Suprapubic skin (tissue), 4 donors: ENCODE measurements at regions not wholly inside any gene's neighbourhood (a gene's known extent, or its start where the extent isn't known, plus 50 kb on each side); places are given as distances from the start of the nearest gene placed in this dataset.
"Not testable (repeated sequence)": the region's sequence is repeated elsewhere in the genome, so short reads cannot be mapped to it uniquely, and the experiment has no call there.

Source experiments
- DNase-seq, 2 donors: peaks; one replicate each; pipeline ENCODE4 v3.0.0-alpha.2; 2019; ENCODE audit warnings: low spot score in 2 of 2
- H3K27ac ChIP-seq: fragments of 200-600 bp; sonication (generic); one replicate; pipeline ENCODE4 v1.5.1; 2019
- H3K27me3 ChIP-seq: fragments of 200-600 bp; sonication (generic); one replicate; pipeline ENCODE4 v1.5.1; 2019
- H3K36me3 ChIP-seq: fragments of 200-600 bp; sonication (generic); one replicate; pipeline ENCODE4 v1.5.1; 2019
- H3K4me1 ChIP-seq: fragments of 200-600 bp; sonication (generic); one replicate; pipeline ENCODE4 v1.5.1; 2019
- H3K4me3 ChIP-seq: fragments of 200-600 bp; sonication (generic); one replicate; pipeline ENCODE4 v1.5.1; 2019; ENCODE audit warnings: mild to moderate bottlenecking
- H3K9me3 ChIP-seq: fragments of 200-600 bp; sonication (generic); one replicate; pipeline ENCODE4 v1.5.1; 2019
- EP300 ChIP-seq: sonication (generic); formaldehyde crosslinking; IDR thresholded peaks from one replicate; pipeline ENCODE4 v1.6.1; 2017; ENCODE audit warnings: antibody characterized with exemption
- WGBS: methylation state at CpG from one replicate; pipeline ENCODE4 v1.1.5; 2018; 5-methylcytosine and 5-hydroxymethylcytosine counted together

DNA sequence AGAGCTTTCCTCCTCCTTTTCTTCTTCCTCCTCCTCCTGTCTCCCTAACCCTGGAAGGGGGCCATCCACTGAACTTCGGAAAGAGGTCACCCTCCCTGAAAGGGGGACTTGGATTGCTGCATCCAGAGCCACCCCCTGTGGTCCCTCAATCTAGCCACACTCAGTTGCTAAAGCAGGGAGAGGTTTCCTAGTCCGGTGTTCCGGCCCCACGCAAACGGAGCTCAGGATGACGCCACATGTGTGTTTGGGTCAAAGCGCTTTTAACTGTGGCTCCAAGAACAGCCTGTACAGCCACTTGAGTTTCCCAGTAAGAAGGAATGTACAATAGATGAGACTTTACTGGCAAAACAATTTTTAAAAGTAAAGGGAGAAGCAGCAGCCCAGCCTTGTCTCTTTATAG, 206.9 kb upstream of the IRF2BP2 start:
- H3K27me3 ChIP-seq, DNase-seq, H3K36me3 ChIP-seq, H3K4me3 ChIP-seq, H3K9me3 ChIP-seq: not testable (repeated sequence)
- TF ChIP-seq EP300, result peak; percentile 86
- WGBS, result 35% methylated on average over 3 of the region's 7 CpGs
- H3K27ac ChIP-seq, result peak overlapping the region; percentile 81
- peaks cover 17% of the 10 kb centered on the region for H3K4me1 ChIP-seq

DNA sequence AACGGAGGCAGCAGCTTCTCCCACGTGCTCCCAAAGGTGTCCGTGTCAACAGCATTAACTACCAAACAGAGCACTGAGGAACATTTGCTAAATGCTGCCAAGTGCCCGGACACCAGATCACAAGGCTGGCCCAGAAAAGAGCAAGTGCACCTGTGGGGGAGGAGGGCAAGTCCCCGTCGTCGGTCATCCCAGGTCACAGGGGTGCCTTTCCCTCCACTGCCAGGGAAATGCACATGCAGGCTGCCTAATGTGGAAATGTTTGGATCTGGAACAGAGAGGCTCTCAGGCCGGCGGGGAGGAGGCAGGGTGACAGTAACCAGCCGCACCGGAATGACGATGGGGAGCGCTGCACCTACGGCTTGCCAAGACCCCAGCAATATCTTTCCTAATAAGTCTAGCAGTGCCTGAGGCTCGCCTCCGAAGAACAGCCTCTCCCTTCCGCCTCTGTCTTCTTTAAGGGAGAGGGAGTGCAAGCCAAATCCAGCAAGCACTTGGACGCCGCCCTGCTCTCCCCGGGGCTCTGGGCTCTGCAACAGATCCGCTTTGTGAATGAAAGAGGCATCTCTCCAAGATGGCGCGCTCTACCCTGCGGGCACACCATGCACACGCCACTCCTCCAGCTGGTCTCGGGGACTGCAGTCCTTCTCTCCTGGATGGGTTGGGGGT, 206.3 kb upstream of the IRF2BP2 start:
- WGBS, result 27% methylated on average over 12 of the region's 26 CpGs
- H3K9me3 ChIP-seq, H3K4me3 ChIP-seq: not testable (repeated sequence)

GRCh38 chr1:234815295-234815815, 205.4 kb upstream of the IRF2BP2 start:
- WGBS, result 61% methylated on average over 6 of the region's 7 CpGs
- not testable (repeated sequence) for DNase-seq, H3K27ac ChIP-seq, H3K9me3 ChIP-seq, H3K27me3 ChIP-seq, H3K36me3 ChIP-seq, H3K4me3 ChIP-seq
- H3K4me1 ChIP-seq, result peaks cover 17% of the 10 kb centered on the region

More for the DNA sequence above, 206.3 kb upstream of the IRF2BP2 start:
- DNase-seq, result peak; percentile 89
- H3K36me3 ChIP-seq, H3K27me3 ChIP-seq: not testable (repeated sequence)
- Histone ChIP-seq H3K27ac (peak overlapping the region; percentile 81), H3K4me1 (peaks cover 17% of the 10 kb centered on the region)

DNA sequence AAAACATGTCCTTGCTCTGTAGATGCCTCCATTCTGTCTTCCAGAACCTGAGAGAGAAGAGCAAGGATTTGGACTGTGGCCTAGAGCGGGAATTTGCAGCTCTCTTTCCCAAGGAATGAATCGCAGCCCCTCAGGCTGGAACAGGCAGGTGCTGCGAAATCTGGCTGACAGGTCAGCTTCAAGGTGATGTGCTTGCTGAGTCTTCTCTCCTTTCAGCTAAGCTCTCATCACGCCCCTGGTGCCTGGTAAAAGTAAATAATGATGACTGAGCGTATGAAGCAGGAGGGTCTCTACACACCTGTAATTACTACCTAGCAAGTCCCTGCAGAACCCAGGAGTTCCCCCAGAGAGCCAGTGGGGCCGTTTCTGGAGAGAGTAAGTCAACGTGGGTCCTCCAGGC, 204.3 kb upstream of the IRF2BP2 start:
- not testable (repeated sequence) for H3K9me3 ChIP-seq, H3K27ac ChIP-seq, H3K36me3 ChIP-seq, H3K27me3 ChIP-seq, DNase-seq, H3K4me3 ChIP-seq
- H3K4me1 ChIP-seq, result peaks cover 22% of the 10 kb centered on the region
- WGBS, result 100% methylated on average over 2 of the region's 7 CpGs

GRCh38 chr1:234811824-234812223, 201.8 kb upstream of the IRF2BP2 start:
- H3K36me3 ChIP-seq, H3K27me3 ChIP-seq, H3K9me3 ChIP-seq, H3K27ac ChIP-seq, H3K4me3 ChIP-seq, DNase-seq: not testable (repeated sequence)
- WGBS, result 75% methylated on average over 5 of the region's 6 CpGs
- H3K4me1 ChIP-seq, result peaks cover 12% of the 10 kb centered on the region

- H3K9me3 ChIP-seq, DNase-seq, H3K27me3 ChIP-seq, H3K4me1 ChIP-seq, H3K4me3 ChIP-seq, H3K27ac ChIP-seq, H3K36me3 ChIP-seq: not testable (repeated sequence)
- WGBS, result 87% methylated on average over 4 of the region's 4 CpGs
These were observed 200.7 kb upstream of the IRF2BP2 start for GRCh38 chr1:234810726-234811125.

DNA sequence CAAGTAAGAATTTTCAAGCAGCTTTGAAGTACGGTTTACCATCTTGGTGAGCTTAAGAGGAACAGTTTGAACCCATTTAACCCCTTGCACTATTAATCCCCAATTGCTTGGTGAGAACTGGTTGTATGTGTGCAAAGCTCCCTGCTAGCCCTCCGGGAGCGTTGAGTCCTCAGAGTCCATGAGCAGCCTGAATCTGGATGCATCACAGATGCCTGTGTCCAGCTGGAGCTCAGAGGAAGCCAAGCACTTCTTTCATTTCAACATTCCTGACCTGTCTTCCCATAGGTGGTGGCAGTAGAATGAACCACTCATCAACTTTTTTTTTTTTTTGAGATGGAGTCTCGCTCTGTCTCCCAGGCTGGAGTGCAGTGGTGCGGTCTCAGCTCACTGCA, 199.9 kb upstream of the IRF2BP2 start:
- not testable (repeated sequence) for DNase-seq, H3K4me3 ChIP-seq, H3K27me3 ChIP-seq, H3K27ac ChIP-seq, H3K4me1 ChIP-seq, H3K36me3 ChIP-seq, H3K9me3 ChIP-seq
- 90% methylated on average over 2 of the region's 5 CpGs for WGBS

DNA sequence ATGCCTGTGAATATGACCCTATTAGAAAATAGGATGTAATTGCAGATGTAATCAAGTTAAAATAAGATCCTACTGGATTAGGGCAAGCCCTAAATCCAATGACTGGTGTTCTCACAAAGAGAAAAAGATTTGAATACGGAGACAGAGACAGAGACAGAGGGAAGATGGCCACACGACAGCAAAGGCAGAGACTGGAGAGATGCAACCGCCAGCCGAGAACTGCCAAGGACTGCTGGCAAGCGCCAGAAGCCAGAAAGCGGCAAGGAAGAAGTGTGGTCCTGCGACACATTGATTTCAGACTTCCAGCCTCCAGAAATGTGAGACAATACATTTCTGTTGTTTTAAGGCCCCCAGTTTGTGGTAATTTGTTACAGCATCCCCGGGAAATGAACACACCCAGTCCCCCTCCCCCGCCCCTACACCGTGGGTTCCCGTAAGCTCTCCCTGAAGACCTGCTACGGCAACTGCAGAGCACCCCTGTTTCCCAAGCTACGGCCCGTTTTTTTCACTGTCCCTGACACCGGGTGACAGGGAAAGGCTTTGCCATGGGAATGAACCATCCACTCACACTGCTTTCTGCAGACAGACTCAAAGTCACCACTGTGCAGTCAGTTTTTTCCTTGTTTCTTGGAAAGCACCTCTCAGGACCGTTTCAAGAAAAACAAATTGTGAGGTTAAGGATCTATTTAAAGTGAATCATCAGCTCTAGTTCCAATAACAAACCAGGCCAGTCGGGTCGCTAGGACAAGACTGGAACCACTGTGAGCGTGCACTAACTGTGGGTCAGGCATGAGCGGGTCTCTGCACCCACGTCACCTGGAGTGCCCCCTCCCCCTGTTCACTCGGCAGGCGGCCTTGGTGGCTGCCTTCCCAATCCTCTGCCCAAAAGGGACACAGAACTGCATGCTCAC, 199.2 kb upstream of the IRF2BP2 start:
- not testable (repeated sequence) for H3K36me3 ChIP-seq, H3K9me3 ChIP-seq, DNase-seq, H3K4me3 ChIP-seq, H3K27ac ChIP-seq, H3K27me3 ChIP-seq, H3K4me1 ChIP-seq
- WGBS, result 71% methylated on average over 12 of the region's 23 CpGs

- not testable (repeated sequence) for H3K9me3 ChIP-seq, DNase-seq, H3K4me3 ChIP-seq, H3K36me3 ChIP-seq, H3K27me3 ChIP-seq, H3K27ac ChIP-seq, H3K4me1 ChIP-seq
- WGBS, result 58% methylated on average over 3 of the region's 7 CpGs
These were observed 198.5 kb upstream of the IRF2BP2 start for GRCh38 chr1:234808459-234808858.

DNA sequence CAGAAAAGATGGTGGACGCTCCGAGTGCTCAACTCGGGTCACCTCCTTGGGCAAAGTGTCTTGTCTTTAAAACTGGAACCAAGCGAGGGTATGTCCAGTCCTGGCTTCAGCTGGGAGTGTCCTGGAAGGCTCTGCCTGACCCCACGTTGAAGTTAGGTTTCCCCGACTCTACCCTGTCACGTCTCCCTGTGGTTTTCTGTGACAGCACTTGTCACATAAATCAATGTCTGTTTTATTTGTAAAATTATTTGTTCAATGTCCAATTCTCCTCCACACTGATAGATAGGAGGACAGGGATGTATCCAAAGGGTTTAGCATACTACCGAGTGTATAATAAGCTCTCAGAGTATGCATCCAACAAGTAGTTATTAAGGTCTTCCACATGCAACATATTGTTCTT, 197.7 kb upstream of the IRF2BP2 start:
- H3K4me1 ChIP-seq, H3K4me3 ChIP-seq, DNase-seq, H3K36me3 ChIP-seq, H3K9me3 ChIP-seq, H3K27ac ChIP-seq, H3K27me3 ChIP-seq: not testable (repeated sequence)
- WGBS, result 80% methylated on average over 4 of the region's 8 CpGs

DNA sequence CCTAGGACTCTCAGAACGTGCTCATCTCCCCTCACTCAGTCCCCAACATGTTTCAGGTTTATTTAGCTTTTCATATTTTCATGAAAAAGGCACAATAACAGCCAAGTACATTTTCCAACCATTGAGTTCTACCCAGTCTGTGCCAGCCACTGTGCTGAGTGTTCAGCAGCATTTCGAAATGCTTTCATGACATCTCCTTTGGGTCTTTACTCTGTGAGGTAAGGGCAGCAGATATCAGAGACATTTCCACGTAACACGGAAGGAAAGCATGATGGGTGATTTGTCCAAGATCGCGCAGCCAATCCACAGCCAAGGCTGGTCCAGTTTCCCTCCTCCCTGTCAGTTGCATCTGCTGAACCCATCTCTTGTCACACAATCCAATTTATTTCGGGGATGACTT, 192.6 kb upstream of the IRF2BP2 start:
- DNase-seq, H3K4me1 ChIP-seq, H3K4me3 ChIP-seq, H3K27ac ChIP-seq, H3K9me3 ChIP-seq, H3K36me3 ChIP-seq, H3K27me3 ChIP-seq: not testable (repeated sequence)
- WGBS, result 85% methylated on average over 7 of the region's 7 CpGs

DNA sequence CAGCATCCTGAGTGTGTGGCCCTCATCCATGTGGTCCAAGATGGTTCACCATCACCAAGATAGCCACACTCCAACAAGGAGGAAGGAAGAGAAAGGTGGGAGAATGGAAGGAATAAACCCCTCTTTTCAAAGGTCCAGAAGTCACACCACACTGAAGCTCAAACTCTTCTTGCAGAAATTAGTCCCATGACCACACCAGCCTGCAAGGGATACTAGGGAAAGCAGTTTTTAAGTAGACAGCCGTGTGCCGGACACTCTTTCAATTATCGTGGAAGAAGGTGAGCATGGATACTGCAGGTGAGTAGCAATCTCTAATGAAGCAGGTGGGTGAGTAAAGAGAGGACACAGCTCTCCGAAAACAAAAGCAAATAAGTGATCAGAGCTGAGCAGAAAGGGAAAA, 191.7 kb upstream of the IRF2BP2 start:
- DNase-seq, H3K27ac ChIP-seq, H3K27me3 ChIP-seq, H3K4me3 ChIP-seq, H3K36me3 ChIP-seq, H3K9me3 ChIP-seq, H3K4me1 ChIP-seq: not testable (repeated sequence)
- WGBS, result 91% methylated on average over 4 of the region's 4 CpGs

DNA sequence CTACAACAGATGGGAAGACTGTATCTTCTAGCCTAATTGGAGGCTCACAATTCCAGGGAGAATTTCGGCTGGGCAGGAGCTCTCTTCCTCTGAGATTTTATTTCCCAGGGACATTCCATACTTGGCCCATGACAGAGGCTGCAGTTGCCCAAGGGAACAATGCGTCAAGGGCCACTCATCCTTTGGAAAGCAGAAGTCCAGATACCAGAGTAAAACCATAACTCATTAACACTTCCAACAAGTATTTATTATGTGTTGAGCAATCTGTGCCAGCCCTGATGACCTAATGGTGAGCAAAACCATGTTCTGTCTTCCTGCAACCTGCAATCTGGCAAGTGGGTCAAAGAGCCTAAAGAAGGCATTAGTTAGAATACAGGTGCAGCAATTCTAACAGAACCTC, 191.2 kb upstream of the IRF2BP2 start:
- not testable (repeated sequence) for H3K4me1 ChIP-seq, H3K36me3 ChIP-seq, DNase-seq, H3K27me3 ChIP-seq, H3K4me3 ChIP-seq, H3K27ac ChIP-seq, H3K9me3 ChIP-seq
- no CpG with 5 or more reads among the region's 2 CpGs for WGBS

DNA sequence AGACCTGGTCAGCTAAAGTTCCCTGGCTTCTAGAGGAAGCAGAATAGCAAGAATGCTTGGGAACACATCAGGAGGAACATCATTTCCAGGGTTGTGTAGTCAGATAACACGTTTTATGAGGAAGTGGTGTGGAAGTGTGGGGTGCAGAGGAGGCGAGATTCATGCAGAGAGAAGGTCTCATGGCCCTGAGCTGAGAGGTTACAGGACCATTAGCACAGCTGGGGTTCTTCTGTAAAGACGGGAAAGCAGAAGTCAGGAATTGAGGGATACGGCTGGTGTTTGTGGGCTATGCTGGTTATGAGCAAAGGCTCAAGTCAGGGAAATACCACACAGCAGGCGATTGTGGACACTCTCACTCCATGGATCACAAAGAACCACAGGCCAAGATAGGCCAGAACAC, 190.6 kb upstream of the IRF2BP2 start:
- H3K27me3 ChIP-seq, DNase-seq, H3K4me3 ChIP-seq, H3K4me1 ChIP-seq, H3K9me3 ChIP-seq, H3K27ac ChIP-seq, H3K36me3 ChIP-seq: not testable (repeated sequence)
- 88% methylated on average over 4 of the region's 5 CpGs for WGBS
